ENCODE measurements at regions not wholly inside any gene's neighbourhood (a gene's known extent, or its start where the extent isn't known, plus 50 kb on each side); places are given as distances from the start of the nearest gene placed in this dataset.
"Not testable (repeated sequence)": the region's sequence is repeated elsewhere in the genome, so short reads cannot be mapped to it uniquely, and the experiment has no call there.

DNA sequence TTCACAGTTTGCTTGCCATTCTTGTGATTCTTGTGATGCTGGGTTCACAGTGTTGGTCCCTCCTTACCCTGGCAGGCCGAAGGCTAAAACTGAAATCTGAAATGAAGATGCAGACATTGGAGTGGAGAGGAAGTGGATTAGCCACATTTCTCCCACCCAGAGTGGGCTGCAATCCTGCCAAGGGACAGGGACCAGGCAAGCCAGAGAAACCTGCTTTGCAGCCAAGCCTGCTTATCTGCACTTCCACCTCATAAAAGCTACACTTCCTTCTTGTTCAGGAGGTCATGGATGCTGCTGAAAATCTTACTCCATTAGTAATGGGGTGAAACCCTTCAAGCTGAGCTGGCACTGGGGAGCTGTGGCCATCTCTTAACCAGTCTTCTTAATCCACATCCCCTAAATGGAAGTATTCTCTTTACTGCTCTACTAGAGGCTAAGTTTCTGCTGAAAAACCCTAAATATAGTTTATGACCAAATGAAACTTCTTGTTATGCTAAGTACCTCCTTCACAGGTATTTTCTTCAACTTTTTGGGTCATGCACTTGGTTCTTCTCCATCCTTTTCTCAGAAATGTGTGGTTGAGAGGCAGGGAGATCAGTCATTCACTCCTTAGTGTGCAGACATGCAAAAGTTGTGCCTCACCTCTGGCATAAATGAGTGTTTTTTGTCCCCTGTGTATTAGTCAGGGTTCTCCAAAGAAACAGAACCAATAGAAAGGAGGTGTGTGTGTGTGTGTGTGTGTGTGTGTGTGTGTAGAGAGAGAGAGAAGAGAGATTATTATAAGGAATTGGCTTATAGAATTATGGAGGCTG lies 133.9 kb upstream of the BMAL1 start:
- intact Hi-C loops (cut with micrococcal nuclease), result no loop called here
- H3K27me3 Mint-ChIP-seq (ENCODE audit: low read depth), result peaks cover 3% of the 10 kb centered on the region
- no peaks in the 10 kb centered on the region for H3K4me1 Mint-ChIP-seq (ENCODE audit: low read depth)
- no peak overlapping the region for H3K4me3 Mint-ChIP-seq (ENCODE audit: low read depth)
- no peak overlapping the region for H3K27ac Mint-ChIP-seq
- H3K36me3 Mint-ChIP-seq (ENCODE audit: low read depth), result no peaks in the 10 kb centered on the region
- H3K9me3 Mint-ChIP-seq, result no peaks in the 10 kb centered on the region
- no peak for DNase-seq (ENCODE audit: low spot score)

DNA sequence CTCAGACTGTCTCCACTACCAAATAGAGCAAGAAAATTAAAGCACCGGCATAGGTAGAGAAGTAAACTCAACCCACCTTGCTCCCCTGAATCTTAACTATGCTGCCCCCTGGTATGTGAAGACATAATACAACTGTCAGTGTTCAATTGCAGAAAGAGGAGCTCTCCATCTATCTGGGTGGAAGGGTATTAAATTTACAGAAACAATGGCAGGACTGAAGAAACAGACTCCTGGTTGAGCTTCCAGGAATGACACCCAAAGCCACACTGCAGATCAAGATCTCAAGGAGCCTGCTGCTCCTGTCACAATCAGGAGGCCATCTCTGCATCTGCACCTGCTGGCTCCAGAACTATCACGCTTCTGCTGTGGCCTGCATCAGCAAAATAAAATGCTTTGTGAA lies 132.1 kb upstream of the BMAL1 start:
- Mint-ChIP-seq H3K4me3 (ENCODE audit: low read depth) (no peak overlapping the region), H3K4me1 (ENCODE audit: low read depth) (no peaks in the 10 kb centered on the region), H3K9me3 (no peaks in the 10 kb centered on the region), H3K27me3 (ENCODE audit: low read depth) (peaks cover 5% of the 10 kb centered on the region), H3K36me3 (ENCODE audit: low read depth) (no peaks in the 10 kb centered on the region), H3K27ac (no peak overlapping the region)
- no peak for DNase-seq (ENCODE audit: low spot score)
- intact Hi-C loops (cut with micrococcal nuclease), result no loop called here

GRCh38 chr11:13149991-13150390 lies 127.6 kb upstream of the BMAL1 start:
- no peaks in the 10 kb centered on the region for H3K4me1 Mint-ChIP-seq (ENCODE audit: low read depth)
- peaks cover 7% of the 10 kb centered on the region for H3K27me3 Mint-ChIP-seq (ENCODE audit: low read depth)
- intact Hi-C loops (cut with micrococcal nuclease), result no loop called here
- H3K9me3 Mint-ChIP-seq, result peaks cover 4% of the 10 kb centered on the region
- no peak overlapping the region for H3K27ac Mint-ChIP-seq
- no peak for DNase-seq (ENCODE audit: low spot score)
- H3K36me3 Mint-ChIP-seq (ENCODE audit: low read depth), result no peaks in the 10 kb centered on the region
- H3K4me3 Mint-ChIP-seq (ENCODE audit: low read depth), result no peak overlapping the region

- DNase-seq (ENCODE audit: low spot score), result no peak
- Mint-ChIP-seq H3K36me3 (ENCODE audit: low read depth) (no peaks in the 10 kb centered on the region), H3K27me3 (ENCODE audit: low read depth) (peaks cover 7% of the 10 kb centered on the region), H3K4me1 (ENCODE audit: low read depth) (no peaks in the 10 kb centered on the region), H3K4me3 (ENCODE audit: low read depth) (no peak overlapping the region), H3K9me3 (peaks cover 8% of the 10 kb centered on the region), H3K27ac (no peak overlapping the region)
- intact Hi-C loops (cut with micrococcal nuclease), result no loop called here
Measured at GRCh38 chr11:13150487-13150886, 127.1 kb upstream of the BMAL1 start.

- no peak for DNase-seq (ENCODE audit: low spot score)
- Mint-ChIP-seq H3K27ac (no peak overlapping the region), H3K4me1 (ENCODE audit: low read depth) (peaks cover 2% of the 10 kb centered on the region), H3K9me3 (peaks cover 21% of the 10 kb centered on the region), H3K36me3 (ENCODE audit: low read depth) (no peaks in the 10 kb centered on the region), H3K4me3 (ENCODE audit: low read depth) (no peak overlapping the region), H3K27me3 (ENCODE audit: low read depth) (peaks cover 7% of the 10 kb centered on the region)
- intact Hi-C loops (cut with micrococcal nuclease), result no loop called here
Measured at GRCh38 chr11:13152264-13152663, 125.3 kb upstream of the BMAL1 start.

DNA sequence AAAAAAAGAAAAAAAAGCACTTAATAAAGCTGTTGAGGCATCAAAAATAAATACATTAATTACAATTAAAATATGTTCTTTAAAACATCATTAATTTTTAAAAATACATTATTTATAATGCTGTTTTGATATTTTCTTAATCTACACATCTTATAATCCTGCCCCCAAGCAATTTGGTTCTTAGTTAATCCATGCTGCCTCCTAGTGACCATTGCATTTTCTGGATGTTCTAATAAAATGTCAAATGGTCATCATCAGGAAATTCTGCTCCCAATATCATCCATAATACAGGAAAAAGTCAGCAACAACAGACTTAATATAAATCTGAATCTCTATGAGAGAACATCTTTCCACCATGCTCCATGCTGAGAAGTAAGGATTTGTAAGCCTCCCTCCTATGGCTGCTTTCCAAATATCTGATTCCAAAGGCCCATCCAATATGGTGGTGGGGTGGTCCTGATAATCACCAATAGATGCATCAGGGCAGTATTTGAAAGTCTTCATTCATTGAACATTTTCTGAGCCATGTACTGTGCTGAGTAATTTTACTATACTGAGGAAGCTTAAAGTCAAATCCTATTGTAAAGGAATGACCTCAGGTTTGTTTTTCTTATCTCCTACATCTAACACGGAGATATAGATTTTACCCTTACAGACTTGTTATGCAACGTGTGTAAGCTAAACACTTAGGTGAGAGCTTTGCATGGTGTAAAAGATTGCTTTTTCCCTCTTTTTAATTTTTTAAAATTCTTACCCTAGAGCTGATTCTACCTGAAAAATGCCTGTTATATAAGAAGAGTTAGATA lies 124.7 kb upstream of the BMAL1 start:
- H3K36me3 Mint-ChIP-seq (ENCODE audit: low read depth), result no peaks in the 10 kb centered on the region
- no peak for DNase-seq (ENCODE audit: low spot score)
- peaks cover 2% of the 10 kb centered on the region for H3K4me1 Mint-ChIP-seq (ENCODE audit: low read depth)
- H3K27me3 Mint-ChIP-seq (ENCODE audit: low read depth), result peaks cover 7% of the 10 kb centered on the region
- H3K27ac Mint-ChIP-seq, result no peak overlapping the region
- intact Hi-C loops (cut with micrococcal nuclease), result no loop called here
- no peak overlapping the region for H3K4me3 Mint-ChIP-seq (ENCODE audit: low read depth)
- peaks cover 27% of the 10 kb centered on the region for H3K9me3 Mint-ChIP-seq

GRCh38 chr11:13154374-13154773 lies 123.2 kb upstream of the BMAL1 start:
- DNase-seq (ENCODE audit: low spot score); H3K4me1 Mint-ChIP-seq (ENCODE audit: low read depth); H3K27me3 Mint-ChIP-seq (ENCODE audit: low read depth); H3K27ac Mint-ChIP-seq; H3K4me3 Mint-ChIP-seq (ENCODE audit: low read depth); intact Hi-C loops (cut with micrococcal nuclease); H3K36me3 Mint-ChIP-seq (ENCODE audit: low read depth): not testable (repeated sequence)
- H3K9me3 Mint-ChIP-seq, result peaks cover 28% of the 10 kb centered on the region

DNA sequence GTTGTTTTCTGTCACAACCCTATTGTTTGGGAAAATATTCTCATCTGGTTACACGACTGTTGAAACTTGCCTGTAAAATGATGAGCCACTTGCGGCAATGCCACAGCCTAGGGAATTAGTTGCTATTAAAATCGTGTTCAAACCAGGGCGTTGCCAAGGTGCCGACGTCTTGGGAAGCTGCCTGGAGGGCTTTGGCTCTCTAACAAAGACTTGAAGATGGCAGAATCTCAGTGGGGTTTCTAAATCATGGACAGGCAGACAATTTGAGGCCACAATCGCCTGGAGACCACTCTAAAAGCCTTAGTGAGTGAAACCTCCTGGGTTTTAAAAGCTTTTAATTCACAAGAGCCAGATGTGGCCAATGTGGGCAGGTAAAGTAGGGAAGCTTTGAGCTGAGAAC lies 117.2 kb upstream of the BMAL1 start:
- no peak overlapping the region for H3K27ac Mint-ChIP-seq
- H3K27me3 Mint-ChIP-seq (ENCODE audit: low read depth), result peaks cover 3% of the 10 kb centered on the region
- peaks cover 2% of the 10 kb centered on the region for H3K4me1 Mint-ChIP-seq (ENCODE audit: low read depth)
- DNase-seq (ENCODE audit: low spot score), result no peak
- no peaks in the 10 kb centered on the region for H3K36me3 Mint-ChIP-seq (ENCODE audit: low read depth)
- intact Hi-C loops (cut with micrococcal nuclease), result no loop called here
- no peak overlapping the region for H3K4me3 Mint-ChIP-seq (ENCODE audit: low read depth)
- peaks cover 21% of the 10 kb centered on the region for H3K9me3 Mint-ChIP-seq

DNA sequence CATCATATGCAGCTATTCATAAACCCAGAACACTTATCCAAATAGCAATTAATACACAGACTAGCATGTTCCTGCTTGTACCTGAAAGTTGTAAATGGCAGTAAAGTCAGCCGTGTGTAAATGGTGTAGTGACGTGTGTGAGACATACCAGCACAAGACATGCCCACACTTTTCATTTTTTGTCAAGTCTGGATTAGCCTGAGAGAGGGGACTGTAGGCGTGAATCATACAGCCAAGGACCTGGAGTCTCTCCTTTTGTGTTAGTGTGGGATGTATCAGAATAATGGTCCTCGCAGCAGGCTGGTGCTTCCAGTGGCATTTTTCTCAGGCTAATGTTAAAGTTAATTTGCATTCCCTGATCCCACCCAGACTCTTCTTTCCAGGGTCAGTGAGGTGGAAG lies 116.8 kb upstream of the BMAL1 start:
- H3K4me1 Mint-ChIP-seq (ENCODE audit: low read depth), result peaks cover 2% of the 10 kb centered on the region
- peaks cover 17% of the 10 kb centered on the region for H3K9me3 Mint-ChIP-seq
- intact Hi-C loops (cut with micrococcal nuclease), result no loop called here
- H3K36me3 Mint-ChIP-seq (ENCODE audit: low read depth), result no peaks in the 10 kb centered on the region
- no peak overlapping the region for H3K27ac Mint-ChIP-seq
- H3K27me3 Mint-ChIP-seq (ENCODE audit: low read depth), result peaks cover 3% of the 10 kb centered on the region
- no peak for DNase-seq (ENCODE audit: low spot score)
- H3K4me3 Mint-ChIP-seq (ENCODE audit: low read depth), result no peak overlapping the region

DNA sequence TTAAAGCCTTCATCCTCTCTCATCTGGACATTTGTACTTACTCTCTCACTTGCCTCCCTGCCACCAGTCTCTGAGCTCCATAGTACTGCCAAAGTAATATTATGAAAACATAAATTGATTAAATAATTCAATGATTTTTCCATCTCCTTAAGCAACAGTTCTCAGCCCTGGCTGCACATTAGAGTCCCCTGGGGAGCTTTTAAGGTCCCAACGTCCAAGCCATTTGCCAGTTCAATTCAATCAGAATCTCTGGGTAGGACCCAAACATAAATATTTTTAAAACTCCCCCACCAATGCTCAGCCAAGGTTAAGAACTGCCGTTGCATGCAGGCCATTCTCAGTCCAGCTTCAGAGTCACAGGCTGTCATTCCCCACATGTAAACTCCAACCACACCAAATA lies 114.4 kb upstream of the BMAL1 start:
- no peak overlapping the region for H3K27ac Mint-ChIP-seq
- no peak for DNase-seq (ENCODE audit: low spot score)
- no peaks in the 10 kb centered on the region for H3K4me1 Mint-ChIP-seq (ENCODE audit: low read depth)
- no peaks in the 10 kb centered on the region for H3K9me3 Mint-ChIP-seq
- H3K36me3 Mint-ChIP-seq (ENCODE audit: low read depth), result no peaks in the 10 kb centered on the region
- peaks cover 10% of the 10 kb centered on the region for H3K27me3 Mint-ChIP-seq (ENCODE audit: low read depth)
- intact Hi-C loops (cut with micrococcal nuclease), result no loop called here
- H3K4me3 Mint-ChIP-seq (ENCODE audit: low read depth), result no peak overlapping the region

DNA sequence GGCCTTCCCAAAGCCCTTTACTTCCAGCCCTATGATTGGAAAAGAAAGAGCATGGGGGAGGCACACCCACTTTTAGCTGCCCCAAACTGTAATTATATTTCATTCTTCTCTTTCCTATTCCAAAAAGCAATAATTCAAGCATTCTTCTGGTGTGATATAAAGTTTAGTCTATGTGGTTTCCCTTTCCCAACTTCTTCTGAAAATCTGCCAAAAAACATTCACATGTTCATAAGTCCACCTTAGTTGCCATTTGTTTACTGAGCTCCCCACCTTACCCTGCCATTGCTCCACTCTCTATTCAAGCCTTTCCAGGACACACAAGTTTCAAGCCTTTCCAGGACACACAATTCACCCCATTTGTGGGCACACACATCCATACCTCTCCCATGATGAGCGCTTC lies 111.6 kb upstream of the BMAL1 start:
- no peaks in the 10 kb centered on the region for H3K4me1 Mint-ChIP-seq (ENCODE audit: low read depth)
- H3K36me3 Mint-ChIP-seq (ENCODE audit: low read depth), result no peaks in the 10 kb centered on the region
- no peaks in the 10 kb centered on the region for H3K9me3 Mint-ChIP-seq
- H3K27ac Mint-ChIP-seq, result no peak overlapping the region
- intact Hi-C loops (cut with micrococcal nuclease), result no loop called here
- DNase-seq (ENCODE audit: low spot score), result no peak
- H3K4me3 Mint-ChIP-seq (ENCODE audit: low read depth), result no peak overlapping the region
- H3K27me3 Mint-ChIP-seq (ENCODE audit: low read depth), result peaks cover 10% of the 10 kb centered on the region

GRCh38 chr11:13168271-13168670 lies 109.3 kb upstream of the BMAL1 start:
- Mint-ChIP-seq H3K4me3 (ENCODE audit: low read depth) (no peak overlapping the region), H3K9me3 (no peaks in the 10 kb centered on the region), H3K27me3 (ENCODE audit: low read depth) (peaks cover 12% of the 10 kb centered on the region), H3K36me3 (ENCODE audit: low read depth) (no peaks in the 10 kb centered on the region), H3K4me1 (ENCODE audit: low read depth) (no peaks in the 10 kb centered on the region), H3K27ac (no peak overlapping the region)
- no peak for DNase-seq (ENCODE audit: low spot score)
- intact Hi-C loops (cut with micrococcal nuclease), result no loop called here

DNA sequence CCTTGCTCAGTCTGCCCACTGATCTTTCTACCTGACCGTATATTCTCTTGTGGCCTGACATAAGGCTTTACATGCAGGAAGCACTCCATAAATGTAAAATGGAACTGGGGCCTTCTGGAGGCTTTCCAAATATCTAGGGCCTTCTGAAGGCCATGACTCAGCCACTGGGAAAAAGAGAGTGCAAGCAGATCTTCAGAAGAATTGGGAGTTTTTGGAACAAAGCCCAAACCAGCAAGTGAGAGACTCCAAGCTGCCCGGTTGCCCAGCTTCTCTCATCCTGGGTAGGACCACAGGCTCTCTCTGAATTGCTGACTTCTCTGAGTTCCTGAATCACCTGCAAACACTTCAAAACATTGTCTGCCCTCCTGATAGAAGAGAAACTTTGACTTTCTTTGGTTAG lies 107.9 kb upstream of the BMAL1 start:
- Mint-ChIP-seq H3K4me1 (ENCODE audit: low read depth) (no peaks in the 10 kb centered on the region), H3K27me3 (ENCODE audit: low read depth) (peaks cover 16% of the 10 kb centered on the region), H3K27ac (no peak overlapping the region), H3K9me3 (no peaks in the 10 kb centered on the region), H3K36me3 (ENCODE audit: low read depth) (no peaks in the 10 kb centered on the region), H3K4me3 (ENCODE audit: low read depth) (no peak overlapping the region)
- intact Hi-C loops (cut with micrococcal nuclease), result no loop called here
- DNase-seq (ENCODE audit: low spot score), result no peak
